Effector memory CD8-positive, alpha-beta T cell (primary cell): ENCODE measurements at regions not wholly inside any gene's neighbourhood (a gene's known extent, or its start where the extent isn't known, plus 50 kb on each side); places are given as distances from the start of the nearest gene placed in this dataset.
"Not testable (repeated sequence)": the region's sequence is repeated elsewhere in the genome, so short reads cannot be mapped to it uniquely, and the experiment has no call there.

ENCODE experiments used
- ATAC-seq: fragments of 150-1000 bp; cut with Tn5 transposase; replicated peaks from 2 replicates; pipeline ENCODE4 v1.10.0; 2021; ENCODE audit warnings: mild to moderate bottlenecking, moderate library complexity
- DNase-seq, 3 experiments: peaks; one replicate each; pipeline ENCODE4 v3.0.0; 2021
- H3K27ac Mint-ChIP-seq, 2 donors: one replicate each; pipeline ENCODE4 v1.8.0; 2022; ENCODE audit warnings: mild to moderate bottlenecking in 2 of 2, mixed read lengths in 2 of 2, moderate library complexity in 2 of 2
- H3K27me3 Mint-ChIP-seq, 2 donors: one replicate each; pipeline ENCODE4 v1.8.0; 2022; ENCODE audit warnings: mixed read lengths in 2 of 2
- H3K36me3 Mint-ChIP-seq: one replicate; pipeline ENCODE4 v1.8.0; 2022; ENCODE audit warnings: mild to moderate bottlenecking, moderate library complexity, mixed read lengths; ENCODE audit not compliant: insufficient read depth
- H3K4me1 Mint-ChIP-seq, 2 donors: one replicate each; pipeline ENCODE4 v1.8.0; 2022; ENCODE audit warnings: low read depth in 2 of 2, mixed read lengths in 2 of 2
- H3K4me3 Mint-ChIP-seq, 2 donors: one replicate each; pipeline ENCODE4 v1.8.0; 2022; ENCODE audit warnings: mild to moderate bottlenecking in 2 of 2, mixed read lengths in 2 of 2, moderate library complexity in 2 of 2
- H3K9me3 Mint-ChIP-seq, 2 donors: one replicate each; pipeline ENCODE4 v1.8.0; 2022; ENCODE audit warnings: mixed read lengths in 2 of 2

DNA sequence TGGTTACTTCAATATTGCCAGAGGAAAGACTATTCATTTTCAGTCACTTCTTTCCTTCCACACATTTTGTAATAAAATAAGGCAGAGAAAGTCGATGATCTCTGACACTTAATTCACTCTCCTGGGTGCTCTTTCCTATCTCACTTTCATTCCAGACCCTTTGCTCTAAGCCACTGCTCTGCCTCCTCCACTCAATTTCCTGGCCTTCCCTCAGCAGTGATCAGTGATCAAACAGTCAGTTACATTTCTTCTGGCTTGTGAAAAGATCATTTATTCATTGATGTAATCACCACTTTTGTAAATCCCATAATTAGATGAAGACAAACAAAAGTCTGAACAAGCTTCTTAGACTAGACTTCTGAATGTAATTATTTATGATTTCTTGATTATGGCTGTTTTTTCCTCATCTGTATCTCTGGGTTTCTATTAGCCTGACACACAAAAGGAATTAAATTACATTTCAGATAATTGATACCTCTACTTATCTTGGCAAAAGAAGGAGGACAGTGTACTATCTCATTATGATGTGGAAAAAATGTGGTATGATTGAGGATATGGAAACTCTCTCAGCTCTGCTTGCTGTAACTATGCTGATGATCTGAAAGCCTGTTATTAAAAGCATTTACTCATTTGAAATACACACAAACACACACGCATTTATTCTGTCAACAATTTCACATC is 1102.3 kb downstream of the GRM8 start:
- Mint-ChIP-seq H3K27me3 (no peaks in the 10 kb centered on the region), H3K9me3 (peaks cover 1 to 8% of the 10 kb centered on the region in 2 donors), H3K4me1 (no peaks in the 10 kb centered on the region), H3K4me3 (no peak overlapping the region), H3K27ac (no peak overlapping the region), H3K36me3 (no peaks in the 10 kb centered on the region)
- ATAC-seq, result no peak
- no peak for DNase-seq

DNA sequence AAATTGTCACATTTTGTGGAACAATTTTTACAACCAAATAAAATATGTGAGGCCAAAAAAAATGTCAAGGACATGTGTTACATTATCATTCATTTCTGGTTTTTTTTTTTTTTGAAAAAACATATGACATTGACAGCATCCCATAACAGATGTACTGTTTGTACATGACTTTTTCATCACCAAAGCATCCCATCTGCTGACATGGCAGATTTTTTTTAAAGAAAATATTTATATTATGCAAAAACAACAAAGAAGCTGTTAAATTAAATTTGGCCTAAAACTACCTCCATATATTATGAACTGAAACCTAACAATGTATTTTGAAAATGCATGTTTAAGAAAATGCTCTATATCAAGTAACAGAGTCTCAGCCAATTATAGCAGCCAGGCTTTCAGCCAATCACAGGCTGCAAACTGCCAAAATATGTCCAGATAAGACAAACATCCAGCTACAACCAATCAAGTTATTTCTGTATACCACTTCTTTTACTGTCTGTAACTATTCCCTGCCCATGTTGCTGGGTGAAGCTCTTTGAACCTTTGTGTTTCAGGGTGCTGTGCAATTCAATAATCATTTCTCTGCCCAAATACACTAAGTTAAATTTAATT is 1111.8 kb downstream of the GRM8 start:
- no peak for DNase-seq
- Mint-ChIP-seq H3K9me3 (peaks cover 2 to 12% of the 10 kb centered on the region in 2 donors), H3K27me3 (no peaks in the 10 kb centered on the region), H3K36me3 (no peaks in the 10 kb centered on the region), H3K4me1 (no peaks in the 10 kb centered on the region), H3K4me3 (no peak overlapping the region), H3K27ac (no peak overlapping the region)
- ATAC-seq, result no peak

DNA sequence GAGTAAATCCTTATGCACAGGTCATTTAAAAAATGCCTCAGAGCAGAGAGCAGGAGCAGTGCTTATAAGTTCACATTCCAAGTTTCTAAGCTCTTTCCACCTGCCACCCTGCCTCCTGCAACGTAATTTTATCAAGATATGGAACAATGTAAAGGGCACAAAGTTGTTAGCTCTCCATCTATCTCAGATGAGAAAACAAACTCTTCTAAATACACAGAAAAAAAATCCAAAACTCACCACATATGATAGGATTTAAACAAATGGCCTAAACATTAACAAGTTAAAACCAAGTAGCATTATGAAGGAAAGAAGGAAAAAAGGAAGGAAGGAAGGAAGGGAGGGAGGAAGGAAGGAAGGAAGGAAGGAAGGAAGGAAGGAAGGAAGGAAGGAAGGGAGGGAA is 1132.8 kb downstream of the GRM8 start:
- Mint-ChIP-seq H3K27ac (no peak overlapping the region), H3K9me3 (peaks cover 3 to 21% of the 10 kb centered on the region in 2 donors), H3K27me3 (no peaks in the 10 kb centered on the region), H3K4me1 (no peaks in the 10 kb centered on the region), H3K36me3 (no peaks in the 10 kb centered on the region), H3K4me3 (no peak overlapping the region)
- DNase-seq, result no peak
- no peak for ATAC-seq

DNA sequence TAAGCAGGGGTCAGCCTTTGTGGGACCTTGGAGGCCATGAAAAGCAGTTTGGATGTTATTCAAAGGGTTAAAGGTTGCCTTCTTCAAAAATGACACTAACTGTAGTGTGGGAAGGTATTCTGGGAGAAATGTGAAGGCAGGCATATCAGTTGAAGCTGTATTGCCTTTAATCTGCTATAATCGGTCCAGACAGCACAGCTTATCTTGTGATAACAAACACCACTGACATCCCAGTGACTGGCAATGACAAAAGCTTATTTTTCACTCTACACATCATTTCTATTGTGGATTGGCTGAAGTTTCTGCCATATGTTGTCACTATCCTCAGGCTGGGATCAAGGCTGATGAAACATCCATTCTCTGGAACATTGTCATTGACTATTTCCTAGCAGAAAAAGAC is 1149.2 kb downstream of the GRM8 start:
- peaks cover 8 to 25% of the 10 kb centered on the region in 2 donors for H3K9me3 Mint-ChIP-seq
- H3K27me3 Mint-ChIP-seq, result no peaks in the 10 kb centered on the region
- ATAC-seq, result no peak

DNA sequence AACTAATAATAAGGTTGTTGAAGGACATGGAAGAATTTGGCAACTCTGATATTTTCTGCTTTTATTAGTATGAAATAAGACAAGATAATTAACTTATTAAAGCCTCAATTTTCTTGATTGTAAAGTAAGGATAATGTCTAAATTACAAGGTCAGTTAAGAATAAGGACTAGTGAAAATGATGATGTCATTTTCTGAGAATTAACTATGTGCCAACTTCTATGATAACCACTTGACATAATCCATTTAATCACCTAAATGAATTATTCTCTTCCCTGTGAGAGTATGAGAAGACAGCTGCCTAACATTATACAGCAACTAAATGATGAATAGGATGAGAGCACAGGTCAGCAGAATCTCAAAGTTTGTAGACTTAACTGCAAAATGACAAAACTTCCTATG is 1153.4 kb upstream of the POT1 start:
- no peak overlapping the region for H3K4me3 Mint-ChIP-seq
- H3K9me3 Mint-ChIP-seq, result peaks cover 0 to 7% of the 10 kb centered on the region in 2 donors
- no peaks in the 10 kb centered on the region for H3K36me3 Mint-ChIP-seq
- DNase-seq (no peak), ATAC-seq (no peak)
- no peak overlapping the region for H3K27ac Mint-ChIP-seq
- no peaks in the 10 kb centered on the region for H3K4me1 Mint-ChIP-seq
- H3K27me3 Mint-ChIP-seq, result no peaks in the 10 kb centered on the region

More for the DNA sequence above, 1149.2 kb downstream of the GRM8 start:
- DNase-seq, result no peak
- no peak overlapping the region for H3K4me3 Mint-ChIP-seq
- no peak overlapping the region for H3K27ac Mint-ChIP-seq
- no peaks in the 10 kb centered on the region for H3K36me3 Mint-ChIP-seq
- no peaks in the 10 kb centered on the region for H3K4me1 Mint-ChIP-seq

DNA sequence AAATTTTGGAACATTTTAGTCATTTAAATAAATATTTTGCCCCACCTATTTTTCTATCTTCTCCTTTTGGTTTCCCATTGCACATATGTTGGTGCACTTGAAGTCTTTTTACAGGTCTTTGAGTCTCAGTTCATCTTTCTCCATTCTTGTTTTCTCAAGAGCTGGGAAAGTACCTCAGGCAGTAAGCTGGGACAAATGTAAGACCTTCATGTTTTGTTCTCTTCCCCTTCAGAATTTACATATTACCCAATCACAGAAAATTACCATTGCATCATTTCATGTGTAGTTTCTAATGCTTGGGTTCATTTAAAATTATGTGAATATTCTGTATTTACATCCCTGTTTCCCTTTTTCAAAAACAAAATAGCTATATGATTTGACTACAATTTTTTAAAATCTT is 1150.0 kb upstream of the POT1 start:
- Mint-ChIP-seq H3K27me3 (no peaks in the 10 kb centered on the region), H3K36me3 (no peaks in the 10 kb centered on the region), H3K4me3 (no peak overlapping the region), H3K9me3 (peaks cover 0 to 7% of the 10 kb centered on the region in 2 donors), H3K27ac (no peak overlapping the region), H3K4me1 (no peaks in the 10 kb centered on the region)
- DNase-seq (no peak), ATAC-seq (no peak)

DNA sequence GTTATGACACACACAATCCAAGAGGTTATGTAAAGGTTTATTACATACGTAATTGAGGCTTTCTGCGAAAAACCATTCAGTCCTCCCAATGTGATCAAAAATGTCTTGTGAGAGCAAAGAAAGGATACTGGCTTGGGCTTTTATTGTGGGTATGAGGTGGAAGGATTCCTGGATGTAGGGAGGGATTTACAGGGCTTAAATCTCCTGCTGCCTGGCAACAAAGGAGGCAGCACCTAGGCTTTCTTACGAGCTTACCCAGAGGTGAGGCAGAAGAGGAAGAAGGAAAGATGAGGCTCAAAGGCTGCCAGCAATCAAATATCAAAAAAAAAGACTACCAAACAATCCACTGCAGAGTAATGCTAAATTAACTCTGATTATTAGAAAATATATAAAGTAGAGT is 1149.5 kb upstream of the POT1 start:
- Mint-ChIP-seq H3K36me3 (no peaks in the 10 kb centered on the region), H3K9me3 (peaks cover 3 to 7% of the 10 kb centered on the region in 2 donors), H3K27me3 (no peaks in the 10 kb centered on the region), H3K4me3 (no peak overlapping the region), H3K27ac (no peak overlapping the region), H3K4me1 (no peaks in the 10 kb centered on the region)
- DNase-seq, result no peak
- no peak for ATAC-seq

DNA sequence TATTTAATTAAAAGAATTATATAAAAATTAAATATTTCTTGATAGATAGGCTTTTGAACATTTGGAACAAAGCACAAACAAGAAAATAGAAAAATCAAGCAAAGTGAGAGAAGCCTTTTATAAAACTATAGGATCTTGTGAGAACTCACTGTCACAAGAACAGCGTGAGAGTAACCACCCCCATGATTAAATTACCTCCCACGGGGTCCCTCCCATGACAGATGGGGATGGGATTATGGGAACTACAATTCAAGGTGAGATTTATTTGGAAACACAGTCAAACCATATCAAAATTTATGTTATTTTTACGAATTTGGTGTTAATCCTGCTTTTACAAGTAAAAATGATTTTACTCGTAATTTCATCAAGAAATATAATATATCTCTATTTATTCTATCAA is 1136.1 kb upstream of the POT1 start:
- no peaks in the 10 kb centered on the region for H3K4me1 Mint-ChIP-seq
- H3K4me3 Mint-ChIP-seq, result no peak overlapping the region

DNA sequence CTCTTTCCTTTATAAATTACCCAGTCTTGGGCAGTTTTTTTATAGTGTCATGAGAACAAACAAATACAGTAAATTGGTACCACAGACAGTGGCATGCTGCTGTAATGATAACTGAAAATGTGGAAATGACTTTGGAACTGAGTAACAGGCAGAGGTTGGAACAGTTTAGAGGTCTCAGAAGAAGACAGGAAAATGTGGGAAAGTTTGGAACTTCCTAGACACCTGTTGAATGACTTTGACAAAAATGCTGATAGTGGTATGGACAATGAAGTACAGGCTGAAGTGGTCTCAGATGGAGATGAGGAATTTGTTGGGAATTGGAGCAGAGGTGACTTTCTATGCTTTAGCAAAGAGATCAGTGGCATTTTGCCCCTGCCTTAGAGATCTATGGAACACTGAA is 1128.4 kb upstream of the POT1 start:
- H3K27me3 Mint-ChIP-seq, result no peaks in the 10 kb centered on the region

More for the DNA sequence above, 1136.1 kb upstream of the POT1 start:
- no peaks in the 10 kb centered on the region for H3K36me3 Mint-ChIP-seq
- no peaks in the 10 kb centered on the region for H3K27me3 Mint-ChIP-seq
- DNase-seq (no peak), ATAC-seq (no peak)
- peaks cover 2 to 17% of the 10 kb centered on the region in 2 donors for H3K9me3 Mint-ChIP-seq
- H3K27ac Mint-ChIP-seq, result no peak overlapping the region

DNA sequence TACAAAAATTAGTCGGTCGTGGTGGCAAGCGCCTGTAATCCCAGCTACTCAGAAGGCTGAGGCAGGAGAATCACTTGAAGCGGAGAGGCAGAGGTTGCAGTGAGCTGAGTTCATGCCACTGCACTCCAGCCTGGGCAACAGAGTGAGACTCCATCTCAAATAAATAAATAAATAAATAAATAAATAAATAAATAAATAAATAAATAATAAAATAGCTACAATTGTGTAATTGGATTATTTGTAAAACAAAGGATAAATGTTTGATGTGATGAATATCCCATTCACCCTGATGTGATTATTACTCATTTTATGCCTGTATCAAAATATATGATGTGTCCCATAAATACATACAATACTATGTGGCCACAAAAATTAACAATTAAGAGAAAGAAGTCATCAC is 1127.0 kb upstream of the POT1 start:
- peaks cover 9 to 23% of the 10 kb centered on the region in 2 donors for H3K9me3 Mint-ChIP-seq
- not testable (repeated sequence) for DNase-seq, H3K4me1 Mint-ChIP-seq, H3K27ac Mint-ChIP-seq, H3K27me3 Mint-ChIP-seq, H3K36me3 Mint-ChIP-seq, H3K4me3 Mint-ChIP-seq, ATAC-seq

More for the DNA sequence above, 1128.4 kb upstream of the POT1 start:
- Mint-ChIP-seq H3K9me3 (peaks cover 9 to 23% of the 10 kb centered on the region in 2 donors), H3K27ac (no peak overlapping the region), H3K4me1 (no peaks in the 10 kb centered on the region), H3K36me3 (no peaks in the 10 kb centered on the region), H3K4me3 (no peak overlapping the region)
- ATAC-seq, result no peak
- DNase-seq, result no peak

DNA sequence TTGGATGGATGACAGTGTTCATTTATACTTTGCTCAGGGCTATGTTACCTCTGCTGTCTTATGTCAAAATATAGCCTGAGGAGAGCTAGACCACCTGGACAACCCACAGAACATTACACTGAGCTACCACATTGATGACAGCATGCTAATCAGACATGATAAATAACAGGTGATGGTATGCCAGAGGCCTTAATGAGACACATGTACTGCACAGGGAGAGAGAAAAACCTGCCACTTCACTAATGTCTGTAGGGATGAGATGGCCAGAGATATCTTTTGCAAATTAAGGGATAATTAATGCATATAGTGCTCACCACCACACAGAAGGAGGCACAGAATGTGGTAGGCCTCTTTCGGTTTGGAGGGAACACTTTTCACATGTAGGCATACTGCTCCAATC is 1122.6 kb upstream of the POT1 start:
- DNase-seq, result no peak
- H3K36me3 Mint-ChIP-seq, result no peaks in the 10 kb centered on the region
- H3K4me3 Mint-ChIP-seq, result no peak overlapping the region
- no peak overlapping the region for H3K27ac Mint-ChIP-seq
- no peak for ATAC-seq
- H3K4me1 Mint-ChIP-seq, result no peaks in the 10 kb centered on the region
- peaks cover 1 to 15% of the 10 kb centered on the region in 2 donors for H3K9me3 Mint-ChIP-seq
- H3K27me3 Mint-ChIP-seq, result no peaks in the 10 kb centered on the region

DNA sequence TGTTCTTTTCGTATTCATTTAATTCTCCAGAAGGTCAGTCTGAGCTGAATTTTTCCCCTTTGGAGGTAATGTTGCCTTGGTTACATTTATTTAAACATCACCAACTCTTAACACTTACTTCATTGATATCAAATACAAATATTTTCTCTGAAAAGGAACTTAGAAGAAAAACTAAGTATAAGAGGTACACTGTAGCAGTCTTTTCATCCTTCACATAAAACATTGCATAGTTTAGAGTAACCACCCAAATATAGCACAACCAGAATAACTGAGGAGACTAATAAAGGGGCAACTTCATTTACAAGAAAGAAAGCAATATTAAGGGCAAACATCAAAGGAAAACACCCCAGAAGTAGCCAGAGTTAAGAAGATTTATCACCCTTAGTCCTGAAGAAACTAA is 1115.0 kb upstream of the POT1 start:
- Mint-ChIP-seq H3K4me3 (no peak overlapping the region), H3K36me3 (no peaks in the 10 kb centered on the region), H3K4me1 (no peaks in the 10 kb centered on the region), H3K9me3 (peaks cover 0 to 7% of the 10 kb centered on the region in 2 donors), H3K27ac (no peak overlapping the region), H3K27me3 (no peaks in the 10 kb centered on the region)
- no peak for ATAC-seq
- DNase-seq, result no peak

DNA sequence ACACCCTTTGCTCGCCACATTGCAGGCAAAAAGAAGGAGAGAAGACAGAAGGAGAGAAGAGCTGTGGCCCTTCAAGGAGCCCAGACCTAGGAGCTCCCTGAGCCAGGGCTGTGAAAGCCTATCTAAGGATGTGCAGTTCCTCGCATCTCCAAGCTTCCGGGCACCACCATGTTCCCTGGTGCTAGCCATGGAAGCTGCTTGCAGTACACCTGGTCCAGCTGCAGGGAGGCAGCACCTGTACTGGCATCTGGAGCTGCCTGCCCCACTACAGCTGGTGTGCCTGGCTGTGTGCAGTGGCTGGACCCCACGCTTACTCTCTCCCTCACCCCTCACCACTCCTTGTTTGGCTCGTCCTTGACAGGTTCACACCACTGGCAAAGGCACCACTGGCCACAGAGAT is 1111.8 kb upstream of the POT1 start:
- Mint-ChIP-seq H3K9me3 (peaks cover 0 to 4% of the 10 kb centered on the region in 2 donors), H3K27me3 (no peaks in the 10 kb centered on the region), H3K4me3 (no peak overlapping the region), H3K27ac (no peak overlapping the region), H3K4me1 (no peaks in the 10 kb centered on the region), H3K36me3 (no peaks in the 10 kb centered on the region)
- DNase-seq (no peak), ATAC-seq (no peak)
